T-helper 1 cell (primary cell): ENCODE measurements at regions not wholly inside any gene's neighbourhood (a gene's known extent, or its start where the extent isn't known, plus 50 kb on each side); places are given as distances from the start of the nearest gene placed in this dataset.
A peak's percentile ranks its signal among the peaks of the same experiment; 100 is the strongest.

Experiments used
- DNase-seq, 5 donors: peaks; one replicate each; pipeline ENCODE4 v3.0.0-alpha.2; 2012 to 2020

DNA sequence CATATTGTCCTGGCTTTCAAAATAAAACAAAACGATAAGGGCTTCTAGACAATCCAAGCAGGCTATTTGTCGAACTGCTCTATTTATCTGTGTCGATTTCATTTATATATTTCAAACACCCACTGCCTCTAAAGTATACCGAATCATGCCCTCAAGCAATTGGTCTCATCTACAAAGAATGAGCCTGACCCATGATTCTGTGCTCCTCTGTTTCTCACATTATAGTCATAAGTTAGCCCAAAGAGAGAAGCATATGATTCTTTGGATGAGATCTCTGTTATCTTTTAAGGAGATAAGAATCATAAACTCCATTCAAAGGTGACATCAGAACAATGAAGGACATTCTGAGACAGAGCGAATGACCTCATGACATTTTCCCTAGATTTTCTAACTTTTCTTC is 191.1 kb downstream of the MAP2K6 start:
- no peak for DNase-seq

DNA sequence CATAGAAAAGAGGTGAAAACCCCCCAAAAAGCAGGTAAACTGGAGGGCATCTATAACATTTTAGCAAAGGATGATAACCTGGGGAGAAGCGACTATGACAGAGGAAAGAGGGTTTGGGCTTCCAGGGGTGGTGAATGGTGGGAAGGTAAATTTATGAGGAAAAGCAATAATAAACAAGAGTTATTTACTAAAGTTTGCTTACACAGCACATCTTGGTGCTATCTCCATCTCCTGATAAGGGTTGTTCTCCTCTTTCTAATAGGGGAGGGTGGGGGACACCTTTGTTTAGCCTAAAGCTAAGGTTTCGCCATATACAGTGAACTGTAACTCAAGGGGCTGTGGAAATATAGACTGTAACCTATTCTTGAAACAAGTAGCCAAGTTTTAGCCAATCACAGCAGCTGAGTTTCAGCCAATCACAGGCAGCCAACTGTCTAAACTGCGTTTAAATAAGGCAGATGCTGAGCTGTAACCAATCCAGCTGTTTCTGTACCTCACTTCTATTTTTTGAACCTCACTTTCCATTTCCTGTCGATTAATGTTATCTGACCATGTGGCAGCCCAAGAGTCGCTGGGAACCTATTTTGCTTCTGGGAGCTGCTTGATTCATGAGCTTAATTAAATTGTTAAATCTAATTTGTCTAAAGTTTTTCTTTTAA is 191.8 kb downstream of the MAP2K6 start:
- DNase-seq = no peak

DNA sequence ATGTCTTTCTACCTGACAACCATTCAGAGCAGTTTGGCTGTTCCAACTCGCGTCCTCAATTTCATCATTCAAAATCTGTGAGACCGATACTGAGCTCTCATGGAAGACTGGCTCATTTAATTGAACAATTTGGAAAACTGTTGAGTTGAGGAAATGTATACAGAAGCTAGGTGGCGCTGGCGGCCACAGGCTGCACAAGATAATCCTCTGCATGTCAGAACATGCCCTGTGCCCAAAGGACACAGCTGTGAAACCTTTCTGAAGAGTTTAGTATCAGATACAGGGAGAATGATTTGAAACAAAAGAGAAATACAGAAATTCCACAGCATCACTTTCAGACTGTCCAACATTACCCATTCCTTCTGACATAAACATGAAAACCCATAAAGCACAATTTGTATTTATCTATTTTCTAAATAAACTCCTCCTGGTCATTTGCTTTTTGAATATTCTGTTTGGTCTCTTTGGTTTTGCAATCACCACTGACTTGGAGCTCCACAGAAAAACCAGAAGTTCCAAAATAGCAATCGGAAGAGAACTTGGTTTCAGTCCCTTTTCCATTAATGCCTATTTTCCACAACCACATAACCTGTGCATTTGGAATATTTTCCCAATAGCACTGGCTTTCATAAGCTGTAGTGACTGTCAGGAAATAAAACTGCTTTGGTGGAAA is 192.8 kb downstream of the MAP2K6 start:
- DNase-seq = peak in 1 of 5 donors; percentile 47

DNA sequence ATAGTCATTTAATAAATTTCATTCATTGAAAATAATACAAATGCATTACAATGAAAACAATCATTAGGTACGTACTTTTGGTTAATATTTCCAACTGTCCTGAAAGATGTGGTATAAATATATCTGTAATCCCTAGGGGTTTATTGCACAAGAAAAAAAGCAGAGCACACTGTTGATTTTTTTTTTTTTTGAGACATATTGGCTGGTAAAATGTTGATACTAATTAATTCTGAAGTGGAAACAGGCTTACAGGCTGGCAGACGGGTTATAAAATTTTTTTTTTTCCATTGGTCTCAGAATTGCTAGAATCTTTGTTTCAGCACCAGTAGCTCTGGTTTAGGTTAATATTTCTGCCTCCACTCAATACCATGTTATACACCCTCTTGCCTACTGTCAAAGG is 193.6 kb downstream of the MAP2K6 start:
- no peak for DNase-seq

DNA sequence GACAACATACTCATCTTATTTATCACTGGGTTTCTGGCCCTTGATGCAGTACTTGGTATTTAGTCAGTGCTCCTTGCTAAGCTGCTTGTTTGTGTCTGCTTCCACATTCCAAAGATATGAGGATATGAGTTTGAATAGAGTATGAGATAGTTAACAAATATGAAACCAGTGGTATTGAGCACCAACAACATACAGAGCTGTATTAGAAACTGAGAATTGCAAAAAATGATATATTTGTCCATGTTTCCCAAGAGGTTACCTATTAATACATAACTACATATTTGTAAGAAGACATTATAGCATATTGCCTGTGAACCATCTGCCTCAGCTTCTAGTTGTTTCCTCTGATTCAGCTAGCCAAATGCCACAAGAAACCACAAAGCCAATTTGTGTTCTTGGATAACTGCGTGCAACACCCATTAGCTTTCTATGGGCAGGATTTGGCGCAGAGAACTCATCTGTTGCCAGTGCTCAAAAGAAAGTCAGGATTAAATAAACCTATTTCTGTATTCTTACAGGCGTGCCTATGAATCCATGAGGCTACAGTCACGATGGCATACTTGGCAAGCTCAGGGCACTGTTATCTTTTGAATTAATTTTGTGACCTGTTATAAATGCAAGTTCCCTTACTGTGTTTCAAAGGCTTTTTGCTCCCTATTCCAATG is 194.4 kb downstream of the MAP2K6 start:
- no peak for DNase-seq

DNA sequence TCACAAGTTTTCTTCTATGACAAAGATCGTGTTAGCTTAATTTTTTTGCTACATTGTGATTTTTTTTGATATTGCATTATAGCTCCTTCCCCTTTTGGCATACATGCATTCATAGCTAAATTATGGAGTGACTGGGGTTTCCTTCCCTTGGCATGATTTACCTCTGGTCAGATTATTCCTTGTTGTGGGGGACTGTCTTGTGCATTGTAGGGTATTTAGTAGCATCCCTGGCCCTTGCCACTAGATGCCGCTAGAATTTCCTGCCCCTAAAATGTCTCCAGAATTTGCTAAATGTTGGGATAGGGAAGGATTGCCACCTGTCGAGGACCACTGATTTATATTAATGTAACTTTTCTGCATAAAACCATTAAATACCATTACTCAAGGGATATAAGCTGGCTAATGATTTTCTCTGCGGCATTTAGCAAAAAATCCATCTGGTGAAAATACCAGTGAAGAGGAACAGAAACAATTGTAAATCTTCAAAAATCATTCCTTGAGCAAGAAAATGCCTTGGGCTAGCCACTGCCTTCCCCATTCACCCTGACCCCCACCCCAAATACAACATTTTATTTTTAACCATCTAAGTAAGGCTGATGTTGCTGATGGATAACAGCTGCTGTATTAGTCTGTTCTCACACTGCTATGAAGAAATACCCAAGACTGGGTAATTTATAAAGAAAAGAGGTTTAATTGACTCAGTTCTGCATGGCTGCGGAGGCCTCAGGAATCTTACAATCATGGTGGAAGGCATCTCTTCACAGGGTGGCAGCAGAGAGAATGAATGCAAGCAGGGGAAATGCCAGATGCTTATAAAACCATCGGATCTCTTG is 195.2 kb downstream of the MAP2K6 start:
- DNase-seq = no peak

DNA sequence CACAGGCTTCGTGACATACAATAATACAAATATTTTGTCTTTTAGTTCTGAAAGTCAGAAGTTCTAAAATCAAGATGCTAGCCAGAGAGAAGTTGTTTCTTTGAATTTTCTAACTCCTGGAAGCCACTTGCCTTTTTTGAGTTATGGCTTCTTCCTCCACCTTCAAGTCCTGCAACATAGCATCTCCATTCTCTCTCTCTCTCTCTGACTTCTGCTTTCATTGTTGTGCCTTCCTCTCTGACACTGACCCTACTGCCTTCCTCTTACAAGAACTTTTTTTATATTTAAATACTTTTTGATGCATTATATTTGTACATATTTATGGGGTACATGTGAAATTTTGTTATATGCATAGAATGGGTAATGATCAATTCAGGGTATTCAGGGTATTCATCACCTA is 205.9 kb downstream of the MAP2K6 start:
- no peak for DNase-seq

DNA sequence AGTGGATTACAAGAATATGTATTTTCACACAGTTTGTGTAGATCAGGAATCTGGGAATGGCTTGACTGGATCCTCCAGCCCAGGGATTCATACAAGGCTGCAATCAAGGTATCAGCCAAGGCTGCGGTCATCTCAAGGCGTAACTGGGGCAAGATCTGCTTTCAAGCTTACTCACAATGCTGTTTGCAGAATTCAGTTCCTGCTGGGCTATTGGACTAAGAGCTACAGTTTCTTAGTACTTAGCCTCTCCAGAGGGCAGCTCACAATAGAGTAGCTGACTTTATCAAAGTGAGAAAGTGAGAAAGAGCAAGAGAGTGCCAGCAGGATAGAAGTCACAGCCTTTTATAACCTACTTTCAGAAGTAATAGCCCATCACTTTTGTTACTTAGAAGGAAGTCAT is 211.0 kb downstream of the MAP2K6 start:
- DNase-seq = no peak

DNA sequence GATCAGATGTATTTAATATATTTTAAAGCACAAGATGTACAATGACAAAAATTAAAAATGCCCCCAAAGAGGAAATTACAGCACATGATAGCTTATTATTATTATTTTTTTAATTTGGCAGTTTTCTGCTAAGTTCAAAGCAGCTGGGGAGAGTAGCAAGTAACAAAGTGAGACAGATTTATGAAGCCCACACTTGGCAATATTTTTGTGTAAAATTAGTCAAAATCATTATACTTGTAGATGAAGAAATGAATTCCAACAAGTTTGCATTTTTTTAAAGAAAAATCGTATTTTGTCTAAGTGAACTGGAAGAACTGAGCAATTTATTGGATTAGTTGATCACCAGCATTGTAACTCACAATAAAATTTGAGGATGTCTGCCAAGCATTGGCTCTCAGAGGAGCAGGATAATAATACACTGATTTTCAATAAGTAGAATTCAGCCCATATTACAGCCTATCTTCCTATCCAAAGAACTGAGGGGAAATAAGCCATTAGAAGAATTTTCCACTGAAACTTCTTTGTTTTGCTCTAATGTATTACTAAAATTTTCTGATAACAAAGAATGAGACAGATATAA is 215.6 kb downstream of the MAP2K6 start:
- no peak for DNase-seq

DNA sequence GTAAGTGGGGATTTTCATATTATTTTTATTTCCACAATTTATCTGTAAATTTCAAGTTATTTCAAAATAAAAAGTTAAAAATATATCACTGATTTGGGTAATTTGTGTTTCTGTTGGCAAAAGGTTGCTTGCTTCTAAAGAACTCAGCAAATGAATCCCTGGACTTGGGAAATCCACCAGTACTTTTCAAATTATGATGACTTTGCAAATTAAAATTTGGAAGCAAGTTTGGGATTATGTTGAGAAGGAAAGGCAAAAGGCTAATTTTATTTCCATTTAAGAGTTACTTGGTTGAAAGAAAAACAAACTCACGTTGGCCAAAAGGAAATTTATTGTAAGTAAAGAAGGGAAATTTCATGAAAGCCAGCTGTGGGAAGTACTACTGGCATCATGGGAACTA is 220.3 kb downstream of the MAP2K6 start:
- no peak for DNase-seq

DNA sequence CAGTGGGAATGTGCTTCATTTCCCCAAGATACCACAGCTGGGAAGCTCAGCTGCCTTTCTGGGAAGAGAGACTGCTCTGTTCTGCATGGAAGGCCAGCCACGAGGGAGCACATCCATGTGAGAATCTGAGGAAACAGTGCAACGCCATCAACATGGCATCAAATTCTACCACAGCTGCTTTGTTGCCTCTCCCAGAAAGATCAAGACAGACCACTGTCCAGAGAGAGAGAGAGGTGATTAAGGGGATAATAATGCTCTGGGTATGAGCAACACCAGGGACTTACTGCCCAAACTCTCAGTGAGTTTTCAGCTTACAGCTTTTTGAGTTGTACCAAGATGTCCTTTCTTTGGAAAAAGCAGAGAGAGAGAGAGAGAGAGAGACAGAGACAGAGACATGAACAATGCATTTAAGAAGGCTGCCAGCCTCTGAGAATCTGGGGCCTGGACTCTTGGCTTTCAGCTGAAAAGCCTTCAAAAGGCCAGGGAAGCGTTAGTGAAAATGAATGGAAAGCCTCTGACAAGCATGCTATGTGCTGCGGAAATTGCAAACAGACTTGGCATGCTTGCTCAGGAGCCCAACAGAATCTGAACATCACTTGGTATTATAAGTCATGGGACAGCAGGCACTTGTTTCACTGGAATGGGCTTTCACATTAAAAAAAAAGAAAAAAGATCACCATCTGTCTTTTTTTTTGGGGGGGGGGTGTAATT is 223.1 kb downstream of the MAP2K6 start:
- DNase-seq = no peak

DNA sequence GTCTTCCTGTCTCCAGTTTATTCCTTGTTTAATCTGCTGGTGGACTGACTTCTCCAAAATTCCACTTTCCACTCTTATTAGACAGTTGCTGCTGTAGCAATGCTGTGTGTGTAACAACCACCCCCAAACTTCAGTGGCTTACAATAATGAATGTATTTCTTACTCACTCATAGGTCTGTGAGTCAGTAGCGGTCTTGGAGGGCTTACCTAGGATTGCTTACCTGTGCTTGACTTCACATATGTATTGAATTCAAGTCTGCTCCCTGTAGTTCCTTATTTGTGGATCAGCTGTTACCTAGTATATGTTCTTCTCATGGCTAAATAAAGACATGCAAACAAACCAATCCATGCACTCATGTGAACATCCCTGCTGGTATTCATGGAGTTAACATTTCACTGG is 224.6 kb downstream of the MAP2K6 start:
- no peak for DNase-seq

DNA sequence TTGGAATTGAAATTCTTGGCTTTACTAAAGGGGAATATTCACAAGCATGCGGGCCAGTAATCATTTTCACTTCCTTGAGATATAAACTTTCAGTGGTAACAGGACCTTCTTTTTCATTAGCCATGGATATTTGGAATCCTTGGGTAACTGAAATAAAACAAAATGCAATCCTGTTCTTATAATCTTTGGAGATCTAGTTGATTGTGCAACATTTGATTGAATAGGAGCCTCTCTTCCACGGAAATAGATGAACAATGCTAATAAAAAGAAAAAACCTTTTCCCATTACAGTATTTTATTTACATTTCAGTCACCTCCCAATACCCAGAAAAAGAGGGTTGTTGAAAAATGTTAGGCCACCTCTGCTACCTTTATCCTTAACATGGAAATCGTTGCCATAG is 225.6 kb downstream of the MAP2K6 start:
- no peak for DNase-seq

DNA sequence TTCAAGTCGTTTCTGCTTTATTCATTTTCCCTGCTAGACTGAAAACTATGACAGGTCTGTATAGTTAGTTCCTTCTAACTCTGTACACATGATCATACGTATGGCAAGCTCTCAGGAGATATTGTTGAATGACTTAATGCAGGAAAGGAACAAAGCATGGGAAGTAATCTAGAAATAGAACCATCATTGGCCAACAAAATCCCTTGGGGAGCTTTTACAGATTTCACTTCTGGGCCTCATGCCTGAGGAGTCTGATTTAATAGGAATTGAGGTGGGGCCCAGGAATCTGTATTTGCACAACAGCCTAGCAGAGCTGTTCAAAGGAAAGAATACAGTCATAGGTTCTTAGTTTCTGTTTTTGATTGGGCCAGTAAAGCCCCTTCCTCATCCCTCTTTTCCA is 229.2 kb downstream of the MAP2K6 start:
- no peak for DNase-seq

DNA sequence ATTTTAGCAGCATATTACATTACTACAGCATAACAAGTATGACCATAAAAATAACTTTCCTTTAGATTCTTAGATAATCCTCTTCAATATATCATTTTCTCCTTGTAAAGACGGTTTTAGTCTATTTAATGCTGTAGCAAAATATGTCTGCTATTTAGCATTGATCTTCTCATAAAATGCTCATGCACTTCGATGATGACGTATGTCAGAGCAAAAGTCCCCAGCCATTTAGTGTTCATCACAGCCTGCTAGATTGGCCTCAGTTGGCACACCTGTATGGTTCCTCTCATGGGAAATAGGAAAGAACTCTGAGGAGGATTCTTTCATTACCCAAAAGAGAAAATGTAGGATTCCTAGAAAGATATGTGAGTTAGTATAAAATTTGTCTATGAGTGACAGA is 232.2 kb downstream of the MAP2K6 start:
- no peak for DNase-seq

DNA sequence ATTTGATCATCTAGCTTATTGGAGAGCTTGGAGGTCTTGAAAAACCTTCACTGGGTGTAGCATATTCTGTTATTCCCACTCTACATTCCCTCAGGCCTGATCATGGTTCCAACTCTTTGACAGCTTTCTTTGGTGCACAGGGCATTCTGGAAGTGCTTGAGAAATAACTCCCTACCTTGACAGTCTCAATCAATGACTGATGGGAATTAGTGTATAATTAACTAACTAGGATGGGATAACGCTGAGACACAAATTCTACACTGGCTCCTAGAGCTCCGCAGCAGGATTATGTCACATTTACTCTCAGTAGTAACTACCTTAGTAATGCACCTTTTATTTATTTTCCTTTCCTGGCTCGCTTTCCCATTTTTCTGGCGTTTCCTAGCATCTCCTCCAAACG is 236.4 kb downstream of the MAP2K6 start:
- no peak for DNase-seq

DNA sequence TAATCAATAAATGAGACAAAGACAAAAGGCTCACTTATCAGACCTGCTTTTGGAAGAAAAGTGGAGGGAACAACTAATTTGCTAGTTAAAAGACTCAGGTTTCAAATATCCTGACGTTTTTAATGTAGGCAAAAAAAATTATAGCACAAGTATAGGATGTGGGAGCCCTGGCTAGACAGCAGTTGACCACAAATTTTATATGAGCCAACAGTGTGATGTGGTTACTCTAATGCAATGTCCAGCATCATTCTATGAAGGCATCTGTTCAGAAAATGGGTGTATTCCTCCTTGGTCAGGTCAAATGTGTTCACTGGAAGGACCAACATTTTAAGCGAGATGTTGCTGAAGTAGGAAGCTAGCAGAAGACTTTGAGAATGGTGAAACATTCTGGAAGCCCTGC is 237.4 kb downstream of the MAP2K6 start:
- DNase-seq = no peak

DNA sequence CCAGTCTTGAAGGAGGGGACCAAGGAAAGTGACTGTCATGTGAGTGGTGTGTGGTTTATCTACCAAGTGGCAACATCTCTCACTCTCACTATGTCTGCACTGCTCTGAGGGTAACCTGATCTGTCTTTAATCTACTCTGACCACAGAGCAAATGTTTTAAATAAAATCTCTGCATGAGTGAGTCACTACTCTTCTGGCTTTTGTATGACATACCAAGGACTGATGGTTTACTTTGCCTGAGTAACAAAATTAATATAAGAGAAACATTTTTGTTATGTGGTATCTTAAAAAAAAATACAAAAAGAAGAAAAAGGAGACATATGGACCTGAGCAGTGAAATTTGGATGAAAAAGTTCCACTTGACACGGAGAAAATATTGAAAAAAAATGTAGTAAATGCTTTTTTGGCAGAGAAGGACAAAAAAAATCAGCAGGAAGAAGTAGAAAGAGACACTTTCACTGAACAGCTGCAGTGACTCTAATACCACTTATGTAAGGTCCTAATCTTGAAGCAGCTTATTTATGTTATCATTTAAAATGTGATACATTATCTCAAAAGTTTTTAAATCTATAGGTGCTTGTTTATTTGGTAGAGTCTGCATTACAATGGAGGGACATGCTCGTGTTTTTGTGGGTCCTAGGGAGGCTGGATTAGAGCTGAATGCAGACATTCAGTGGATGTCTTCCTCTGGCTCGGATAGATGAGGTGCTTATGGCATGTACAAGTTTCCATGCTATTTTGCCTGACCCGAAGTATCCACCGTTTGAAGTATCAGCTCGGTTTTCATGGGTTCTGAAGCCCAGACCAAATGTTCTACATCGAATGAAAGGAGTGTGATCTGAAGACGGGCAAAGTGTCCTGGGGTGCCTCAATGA is 240.7 kb downstream of the MAP2K6 start:
- DNase-seq = no peak

DNA sequence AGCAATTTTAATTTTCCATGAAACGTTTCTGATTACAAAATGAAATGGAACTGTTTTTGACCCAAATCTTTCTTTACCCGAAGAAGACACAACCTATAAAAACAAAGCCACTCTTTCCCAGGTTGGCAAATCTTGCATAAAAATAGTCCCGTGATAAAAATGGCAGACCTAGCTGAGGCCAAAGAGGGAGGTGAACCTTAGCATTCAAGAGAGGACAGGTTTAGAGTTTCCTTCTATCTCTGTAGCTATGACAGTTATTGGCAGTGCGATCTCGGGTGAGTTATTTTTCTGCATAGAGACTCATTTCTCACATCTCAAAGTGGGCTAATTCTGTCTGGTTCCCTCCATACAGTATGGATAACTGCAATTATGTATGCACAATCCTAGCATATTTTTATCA is 241.4 kb downstream of the MAP2K6 start:
- no peak for DNase-seq

DNA sequence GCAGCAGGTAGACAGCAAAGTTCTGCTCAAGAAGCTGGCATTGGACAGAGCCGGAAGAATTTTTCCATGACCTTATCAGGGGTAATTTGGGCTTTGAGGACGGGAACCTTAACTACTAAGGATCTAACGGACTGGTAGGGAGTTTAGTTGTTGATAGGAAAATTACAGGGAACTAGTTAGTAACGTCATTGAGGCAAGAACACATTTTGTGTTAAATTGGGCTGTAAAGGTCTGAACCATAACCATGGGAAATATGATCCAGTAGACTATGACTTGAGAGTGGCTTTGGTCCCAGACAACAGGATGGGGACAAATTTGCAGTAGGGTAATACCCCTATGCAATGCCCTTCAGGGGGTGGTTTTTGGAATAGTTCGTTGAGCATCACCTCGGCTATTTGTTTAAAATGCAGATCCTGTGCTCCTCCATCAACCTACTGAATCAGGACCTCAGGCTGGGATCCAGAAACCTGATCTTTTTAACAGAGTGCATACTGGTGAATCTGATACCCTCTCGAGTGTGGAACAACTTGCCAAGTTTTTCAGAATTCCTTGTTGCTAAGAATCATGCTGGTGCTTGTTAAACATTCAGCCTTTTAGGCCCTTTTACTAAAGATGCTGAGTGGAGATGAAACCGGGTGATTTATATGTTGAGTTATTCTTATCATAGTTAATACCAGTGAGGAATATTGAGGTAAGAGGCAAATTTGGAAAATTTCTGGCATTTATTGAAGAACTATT is 255.1 kb downstream of the MAP2K6 start:
- no peak for DNase-seq

DNA sequence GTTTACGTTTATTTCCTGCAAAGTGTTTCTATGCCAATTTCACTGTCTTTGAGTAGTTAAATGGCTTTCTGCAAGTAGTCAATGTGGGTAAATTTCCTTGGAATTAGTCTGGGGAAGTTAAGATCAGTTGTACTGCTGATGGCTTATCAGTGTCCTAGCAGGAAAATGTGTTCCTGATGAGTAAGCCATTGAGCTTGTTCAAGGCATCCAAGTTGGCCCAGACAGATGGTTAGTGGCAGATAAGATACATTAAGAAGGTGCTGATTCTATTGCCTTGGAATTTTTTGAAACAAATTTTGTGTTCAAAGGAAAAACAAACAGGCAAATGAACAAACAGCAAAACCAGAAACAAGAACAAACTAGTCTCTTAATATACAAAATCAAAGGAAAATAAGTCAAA is 258.4 kb downstream of the MAP2K6 start:
- DNase-seq = no peak
